Epithelial cell of esophagus (primary cell): ENCODE measurements at regions not wholly inside any gene's neighbourhood (a gene's known extent, or its start where the extent isn't known, plus 50 kb on each side); places are given as distances from the start of the nearest gene placed in this dataset.

Experiments
- DNase-seq: peaks from one replicate; pipeline ENCODE4 v3.0.0; 2010; ENCODE audit warnings: low read depth
- H3K4me3 ChIP-seq: 2 replicates; pipeline ENCODE4 v1.5.1; 2011; ENCODE audit warnings: mild to moderate bottlenecking, low read length, control low read depth
- TF ChIP-seq, protein P1 (sequence below): IDR thresholded peaks from 2 replicates; pipeline ENCODE4 v1.5.1; 2011; ENCODE audit warnings: low read depth, mild to moderate bottlenecking, low read length, control low read depth, inconsistent platforms; ENCODE audit not compliant: insufficient read depth; ENCODE audit errors: missing control alignments

- no peak overlapping the region for H3K4me3 ChIP-seq
- no peak for DNase-seq
- TF ChIP-seq, protein P1, sequence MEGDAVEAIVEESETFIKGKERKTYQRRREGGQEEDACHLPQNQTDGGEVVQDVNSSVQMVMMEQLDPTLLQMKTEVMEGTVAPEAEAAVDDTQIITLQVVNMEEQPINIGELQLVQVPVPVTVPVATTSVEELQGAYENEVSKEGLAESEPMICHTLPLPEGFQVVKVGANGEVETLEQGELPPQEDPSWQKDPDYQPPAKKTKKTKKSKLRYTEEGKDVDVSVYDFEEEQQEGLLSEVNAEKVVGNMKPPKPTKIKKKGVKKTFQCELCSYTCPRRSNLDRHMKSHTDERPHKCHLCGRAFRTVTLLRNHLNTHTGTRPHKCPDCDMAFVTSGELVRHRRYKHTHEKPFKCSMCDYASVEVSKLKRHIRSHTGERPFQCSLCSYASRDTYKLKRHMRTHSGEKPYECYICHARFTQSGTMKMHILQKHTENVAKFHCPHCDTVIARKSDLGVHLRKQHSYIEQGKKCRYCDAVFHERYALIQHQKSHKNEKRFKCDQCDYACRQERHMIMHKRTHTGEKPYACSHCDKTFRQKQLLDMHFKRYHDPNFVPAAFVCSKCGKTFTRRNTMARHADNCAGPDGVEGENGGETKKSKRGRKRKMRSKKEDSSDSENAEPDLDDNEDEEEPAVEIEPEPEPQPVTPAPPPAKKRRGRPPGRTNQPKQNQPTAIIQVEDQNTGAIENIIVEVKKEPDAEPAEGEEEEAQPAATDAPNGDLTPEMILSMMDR: no peak
Observed at GRCh38 chr7:67429735-67430134, 433.1 kb downstream of the TYW1 start.

GRCh38 chr7:67432536-67433234 lies 436.1 kb downstream of the TYW1 start:
- no peak for DNase-seq
- TF ChIP-seq, protein P1: no peak
- no peak overlapping the region for H3K4me3 ChIP-seq

DNA sequence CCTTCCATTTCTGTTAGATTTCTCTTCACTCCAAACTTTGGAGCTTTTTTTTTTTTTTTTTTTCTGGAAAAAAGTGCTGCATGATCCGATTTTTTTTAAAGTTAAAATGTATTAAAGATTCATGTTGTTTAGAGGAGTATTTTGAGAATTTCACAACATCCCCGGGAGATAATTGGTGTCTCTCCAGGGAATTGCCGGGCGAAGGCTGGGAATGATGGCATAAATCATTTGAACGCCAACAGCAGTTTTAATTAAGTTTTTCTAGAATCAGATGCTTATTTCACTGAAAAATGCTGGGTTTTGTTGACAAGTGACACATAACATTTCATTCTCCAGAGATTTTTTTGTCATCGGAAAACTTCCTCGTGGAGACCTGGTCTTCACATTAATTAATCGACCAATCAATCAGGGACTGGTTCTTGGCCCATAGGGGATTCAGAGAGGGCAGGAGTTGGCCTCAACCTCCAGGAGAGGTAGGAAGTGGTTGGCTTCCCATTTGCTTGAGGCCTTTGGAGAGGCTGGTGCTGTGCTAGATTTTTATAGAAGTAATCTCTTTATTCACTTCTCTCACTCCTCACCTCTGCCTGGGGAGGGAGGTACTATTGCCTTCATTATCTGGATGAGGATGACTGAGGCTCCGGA lies 439.4 kb downstream of the TYW1 start:
- DNase-seq: no peak

DNA sequence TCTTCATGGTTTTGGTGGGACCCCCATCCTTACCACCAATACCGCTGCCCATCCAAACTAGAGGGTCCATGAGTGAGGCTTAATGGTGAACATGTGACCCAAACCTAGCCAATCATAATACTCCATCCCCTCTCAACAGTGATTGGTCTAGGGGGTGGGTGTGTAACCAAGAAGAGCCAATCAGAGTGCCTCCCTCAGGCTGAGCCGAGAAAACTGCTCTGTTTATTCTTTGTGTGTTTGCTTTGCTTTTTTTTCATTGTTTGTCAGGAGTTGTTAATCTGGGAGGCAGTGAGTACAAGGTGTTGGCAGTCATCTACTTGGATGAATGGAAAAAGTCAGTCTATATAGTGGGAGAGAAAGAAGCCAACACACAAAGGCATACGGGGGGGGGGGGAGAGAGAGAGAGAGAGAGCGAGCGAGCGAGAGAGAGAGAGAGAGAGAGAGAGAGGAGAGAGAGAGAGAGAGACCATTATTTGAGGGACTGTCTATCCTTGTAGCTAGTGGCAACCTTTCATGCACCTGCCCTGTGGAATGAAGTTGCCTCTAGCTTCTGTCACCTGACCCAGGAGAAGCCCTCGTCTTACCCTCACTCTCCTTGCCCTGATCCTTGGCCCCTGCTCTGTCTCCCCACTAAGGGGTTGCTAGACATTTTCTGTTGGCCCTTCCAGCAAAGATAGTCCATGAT lies 441.7 kb downstream of the TYW1 start:
- TF ChIP-seq, protein P1: no peak

More for the DNA sequence above, 439.4 kb downstream of the TYW1 start:
- TF ChIP-seq, protein P1: no peak
- no peak overlapping the region for H3K4me3 ChIP-seq

DNA sequence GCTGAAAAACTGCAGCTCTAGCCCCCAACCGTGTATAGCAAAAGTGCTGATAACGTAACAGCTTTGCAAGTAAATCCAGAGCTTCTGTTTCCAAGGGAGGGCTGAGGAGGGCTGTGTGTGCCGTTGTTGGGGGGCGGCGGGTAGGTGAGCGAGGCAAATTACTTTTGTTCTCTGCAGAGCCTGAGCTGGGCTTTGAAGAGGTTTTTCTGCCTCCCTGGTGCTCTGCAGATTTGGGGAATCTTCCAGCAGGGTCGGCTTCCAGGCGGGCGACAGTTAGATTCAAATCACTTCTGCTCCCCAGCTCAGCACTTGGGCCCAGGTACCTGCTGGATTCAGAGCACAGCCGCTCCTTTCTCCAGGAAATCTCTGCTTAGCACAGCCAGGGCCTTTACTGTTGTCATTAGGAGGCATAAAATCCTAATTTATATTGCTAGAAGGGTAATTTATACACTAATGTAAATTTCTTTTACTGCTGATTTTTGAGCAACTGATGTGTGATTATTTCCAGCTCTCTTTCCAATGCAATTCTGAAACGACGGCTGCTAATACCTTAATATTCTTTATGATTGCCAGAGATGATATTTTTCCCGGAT lies 442.4 kb downstream of the TYW1 start:
- TF ChIP-seq, protein P1: no peak
- DNase-seq: no peak
- H3K4me3 ChIP-seq: no peak overlapping the region

More for the DNA sequence above, 441.7 kb downstream of the TYW1 start:
- DNase-seq: no peak
- H3K4me3 ChIP-seq: no peak overlapping the region

DNA sequence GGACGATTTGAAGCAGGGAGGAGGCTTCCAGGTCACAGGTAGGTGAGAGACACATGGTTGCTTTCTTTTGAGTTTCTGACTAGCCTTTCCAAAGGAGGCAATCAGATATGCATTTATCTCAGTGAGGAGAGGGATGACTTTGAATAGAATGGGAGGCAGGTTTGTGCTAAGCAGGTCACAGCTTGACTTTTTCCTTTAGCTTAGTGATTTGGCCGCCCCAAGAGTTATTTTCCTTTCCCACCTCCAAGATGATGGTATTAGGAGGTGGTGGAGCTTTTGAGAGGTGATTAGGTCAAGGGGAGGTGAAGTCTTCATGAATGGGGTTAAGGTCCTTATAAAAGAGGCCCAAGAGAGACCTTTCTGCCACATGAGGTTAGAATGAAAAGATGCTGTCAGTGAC lies 443.7 kb downstream of the TYW1 start:
- DNase-seq: no peak
- H3K4me3 ChIP-seq: no peak overlapping the region
- TF ChIP-seq, protein P1: no peak
